ENCODE measurements at regions not wholly inside any gene's neighbourhood (a gene's known extent, or its start where the extent isn't known, plus 50 kb on each side); places are given as distances from the start of the nearest gene placed in this dataset.
"Not testable (repeated sequence)": the region's sequence is repeated elsewhere in the genome, so short reads cannot be mapped to it uniquely, and the experiment has no call there.

- no peak overlapping the region for H3K4me3 ChIP-seq (ENCODE audit: low read depth, low read length)
- TF ChIP-seq CTCF (IDR thresholded peaks at IDR 0.05; ENCODE audit: control insufficient read depth, extremely low read depth, insufficient read depth), result no peak
- no peak for DNase-seq (ENCODE audit: low read depth)
These were observed 743.2 kb upstream of the RGS18 start for GRCh38 chr1:191414981-191415640.

GRCh38 chr1:191419842-191420241, 738.4 kb upstream of the RGS18 start:
- H3K4me3 ChIP-seq (ENCODE audit: low read depth, low read length), result no peak overlapping the region
- DNase-seq (ENCODE audit: low read depth), result no peak
- no peak for TF ChIP-seq CTCF (IDR thresholded peaks at IDR 0.05; ENCODE audit: control insufficient read depth, extremely low read depth, insufficient read depth)

- no peak for TF ChIP-seq CTCF (IDR thresholded peaks at IDR 0.05; ENCODE audit: control insufficient read depth, extremely low read depth, insufficient read depth)
- H3K4me3 ChIP-seq (ENCODE audit: low read depth, low read length), result no peak overlapping the region
- no peak for DNase-seq (ENCODE audit: low read depth)
These were observed 730.7 kb upstream of the RGS18 start for GRCh38 chr1:191427593-191427992.

GRCh38 chr1:191432817-191433216, 725.4 kb upstream of the RGS18 start:
- no peak overlapping the region for H3K4me3 ChIP-seq (ENCODE audit: low read depth, low read length)
- TF ChIP-seq CTCF (IDR thresholded peaks at IDR 0.05; ENCODE audit: control insufficient read depth, extremely low read depth, insufficient read depth), result no peak
- DNase-seq (ENCODE audit: low read depth), result no peak

GRCh38 chr1:191438979-191439378, 719.3 kb upstream of the RGS18 start:
- no peak for TF ChIP-seq CTCF (IDR thresholded peaks at IDR 0.05; ENCODE audit: control insufficient read depth, extremely low read depth, insufficient read depth)
- DNase-seq (ENCODE audit: low read depth), result no peak
- H3K4me3 ChIP-seq (ENCODE audit: low read depth, low read length), result no peak overlapping the region

GRCh38 chr1:191448279-191448678, 710.0 kb upstream of the RGS18 start:
- not testable (repeated sequence) for DNase-seq (ENCODE audit: low read depth)

GRCh38 chr1:191452586-191452985, 705.7 kb upstream of the RGS18 start:
- TF ChIP-seq CTCF (IDR thresholded peaks at IDR 0.05; ENCODE audit: control insufficient read depth, extremely low read depth, insufficient read depth), result no peak
- DNase-seq (ENCODE audit: low read depth), result no peak
- H3K4me3 ChIP-seq (ENCODE audit: low read depth, low read length), result no peak overlapping the region

More at GRCh38 chr1:191448279-191448678, 710.0 kb upstream of the RGS18 start:
- H3K4me3 ChIP-seq (ENCODE audit: low read depth, low read length), result not testable (repeated sequence)

Measured in LNCaP clone FGC (cell line).